Gastrocnemius medialis (tissue), 4 donors: ENCODE measurements at regions not wholly inside any gene's neighbourhood (a gene's known extent, or its start where the extent isn't known, plus 50 kb on each side); places are given as distances from the start of the nearest gene placed in this dataset.

Source experiments
- CTCF ChIP-seq, 5 experiments: fragments of 450-650 bp in 3 of 5; fragments of 200-600 bp in 2 of 5; sonication (generic) in 2 of 5; IDR thresholded peaks in 4 of 5; conservative IDR thresholded peaks in 1 of 5; 1 replicate in 4 of 5; 2 replicates in 1 of 5; pipeline ENCODE4 v1.5.1; 2016 to 2019; ENCODE audit warnings: antibody characterized with exemption in 5 of 5, mild to moderate bottlenecking in 3 of 5, moderate library complexity in 3 of 5
- POLR2A ChIP-seq, 2 donors: fragments of 450-650 bp; IDR thresholded peaks; one replicate each; pipeline ENCODE4 v1.6.1; 2017; ENCODE audit warnings: antibody characterized with exemption in 2 of 2, mild to moderate bottlenecking in 2 of 2, moderate library complexity in 2 of 2

GRCh38 chr10:37713642-37714041 is 143.8 kb downstream of the ZNF248 start:
- no peak for TF ChIP-seq CTCF (IDR thresholded peaks at IDR 0.05 in 4 of 5, conservative IDR thresholded peaks at IDR 0.05 in 1 of 5)
- TF ChIP-seq POLR2A (IDR thresholded peaks at IDR 0.05) = no peak
